KMS-11 (cell line): ENCODE measurements at regions not wholly inside any gene's neighbourhood (a gene's known extent, or its start where the extent isn't known, plus 50 kb on each side); places are given as distances from the start of the nearest gene placed in this dataset.

ENCODE experiments used
- H2AFZ ChIP-seq: fragments of 200-600 bp; sonication (generic); 2 replicates; pipeline ENCODE4 v1.6.1; 2016; ENCODE audit warnings: antibody characterized with exemption, mixed run types, low read depth
- H3K27ac ChIP-seq: fragments of 200-600 bp; sonication (generic); 2 replicates; pipeline ENCODE4 v1.6.1; 2016; ENCODE audit warnings: mild to moderate bottlenecking, mixed run types
- H3K27me3 ChIP-seq: fragments of 200-600 bp; sonication (generic); 2 replicates; pipeline ENCODE4 v1.6.1; 2017; ENCODE audit warnings: mild to moderate bottlenecking, low read depth, mixed run types, moderate library complexity; ENCODE audit not compliant: insufficient read depth
- H3K36me3 ChIP-seq: fragments of 200-600 bp; sonication (generic); 2 replicates; pipeline ENCODE4 v1.6.1; 2017; ENCODE audit warnings: mild to moderate bottlenecking, mixed run types; ENCODE audit not compliant: insufficient read depth
- H3K4me1 ChIP-seq: fragments of 200-600 bp; sonication (generic); 2 replicates; pipeline ENCODE4 v1.6.1; 2016; ENCODE audit warnings: mild to moderate bottlenecking, low read depth, mixed run types; ENCODE audit not compliant: poor library complexity, severe bottlenecking
- H3K4me2 ChIP-seq: fragments of 200-600 bp; sonication (generic); 2 replicates; pipeline ENCODE4 v1.7.0; 2016; ENCODE audit warnings: mild to moderate bottlenecking, mixed run types
- H3K4me3 ChIP-seq: fragments of 200-600 bp; sonication (generic); IDR thresholded peaks from 2 replicates; pipeline ENCODE4 v1.6.1; 2017; ENCODE audit warnings: low read depth, low read length, mixed read lengths; ENCODE audit not compliant: insufficient read depth
- H3K79me2 ChIP-seq: fragments of 200-600 bp; sonication (generic); 2 replicates; pipeline ENCODE4 v1.6.1; 2016; ENCODE audit warnings: low read depth, mixed run types; ENCODE audit not compliant: insufficient read depth
- H3K9ac ChIP-seq: fragments of 200-600 bp; sonication (generic); 2 replicates; pipeline ENCODE4 v1.6.1; 2016; ENCODE audit warnings: mild to moderate bottlenecking, mixed run types
- H4K20me1 ChIP-seq: fragments of 200-600 bp; sonication (generic); 2 replicates; pipeline ENCODE4 v1.6.1; 2016; ENCODE audit warnings: mild to moderate bottlenecking, mixed run types; ENCODE audit not compliant: insufficient read depth
- TF ChIP-seq, protein P1 (sequence below): fragments of 200-600 bp; sonication (generic); conservative IDR thresholded peaks from 2 replicates; pipeline ENCODE4 v1.6.1; 2017; ENCODE audit warnings: low read depth, mild to moderate bottlenecking, antibody characterized with exemption, low read length, moderate library complexity, mixed read lengths

DNA sequence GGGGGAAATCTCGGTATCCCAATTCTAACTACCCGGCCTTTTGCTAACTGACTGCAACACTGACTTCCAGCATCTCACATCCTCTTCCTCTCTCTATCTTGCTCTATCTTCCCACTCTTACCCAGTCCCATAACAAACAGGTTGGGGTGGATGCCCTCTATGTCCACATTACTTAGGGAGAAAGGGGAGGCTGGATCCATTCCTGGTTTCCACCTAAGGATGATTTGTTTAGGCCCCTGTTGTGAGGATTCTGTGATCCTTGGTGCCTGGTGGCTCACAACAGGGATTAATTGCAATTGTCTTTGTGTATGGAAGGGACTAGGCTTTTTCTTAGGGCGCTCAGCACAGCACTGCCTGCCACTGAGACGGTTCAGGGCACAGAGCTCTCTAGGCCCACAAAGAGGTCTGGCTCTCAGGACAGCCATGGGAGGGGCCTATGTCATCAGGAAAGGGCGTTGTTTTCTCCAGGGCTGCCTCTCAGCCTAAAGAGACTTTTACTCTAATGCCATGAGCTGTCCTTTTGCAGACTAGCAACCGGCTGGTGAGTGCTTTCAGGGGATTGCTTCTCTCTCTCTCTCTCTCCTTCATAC lies 612.1 kb upstream of the SALL1 start:
- TF ChIP-seq, protein P1, sequence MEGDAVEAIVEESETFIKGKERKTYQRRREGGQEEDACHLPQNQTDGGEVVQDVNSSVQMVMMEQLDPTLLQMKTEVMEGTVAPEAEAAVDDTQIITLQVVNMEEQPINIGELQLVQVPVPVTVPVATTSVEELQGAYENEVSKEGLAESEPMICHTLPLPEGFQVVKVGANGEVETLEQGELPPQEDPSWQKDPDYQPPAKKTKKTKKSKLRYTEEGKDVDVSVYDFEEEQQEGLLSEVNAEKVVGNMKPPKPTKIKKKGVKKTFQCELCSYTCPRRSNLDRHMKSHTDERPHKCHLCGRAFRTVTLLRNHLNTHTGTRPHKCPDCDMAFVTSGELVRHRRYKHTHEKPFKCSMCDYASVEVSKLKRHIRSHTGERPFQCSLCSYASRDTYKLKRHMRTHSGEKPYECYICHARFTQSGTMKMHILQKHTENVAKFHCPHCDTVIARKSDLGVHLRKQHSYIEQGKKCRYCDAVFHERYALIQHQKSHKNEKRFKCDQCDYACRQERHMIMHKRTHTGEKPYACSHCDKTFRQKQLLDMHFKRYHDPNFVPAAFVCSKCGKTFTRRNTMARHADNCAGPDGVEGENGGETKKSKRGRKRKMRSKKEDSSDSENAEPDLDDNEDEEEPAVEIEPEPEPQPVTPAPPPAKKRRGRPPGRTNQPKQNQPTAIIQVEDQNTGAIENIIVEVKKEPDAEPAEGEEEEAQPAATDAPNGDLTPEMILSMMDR = no peak
- no peaks in the 10 kb centered on the region for H3K79me2 ChIP-seq
- H3K4me2 ChIP-seq = no peak overlapping the region
- H3K9ac ChIP-seq = no peak overlapping the region
- H3K4me1 ChIP-seq = peaks cover 28% of the 10 kb centered on the region
- no peaks in the 10 kb centered on the region for H3K27me3 ChIP-seq
- H4K20me1 ChIP-seq = no peaks in the 10 kb centered on the region
- no peak overlapping the region for H3K27ac ChIP-seq
- H2AFZ ChIP-seq = no peak overlapping the region
- H3K36me3 ChIP-seq = no peaks in the 10 kb centered on the region
- no peak overlapping the region for H3K4me3 ChIP-seq

- H3K9ac ChIP-seq = no peak overlapping the region
- peaks cover 28% of the 10 kb centered on the region for H3K4me1 ChIP-seq
- 0 out of 2 replicates have a peak overlapping the region, but pooled peaks have one; percentile 25 for H3K4me2 ChIP-seq
These were observed 611.3 kb upstream of the SALL1 start for GRCh38 chr16:51762081-51762996.

GRCh38 chr16:51761001-51761400 lies 609.9 kb upstream of the SALL1 start:
- TF ChIP-seq, protein P1 = no peak
- H4K20me1 ChIP-seq = no peaks in the 10 kb centered on the region

More at GRCh38 chr16:51762081-51762996, 611.3 kb upstream of the SALL1 start:
- TF ChIP-seq, protein P1 = peak; percentile 83
- Histone ChIP-seq H2AFZ (peak overlapping the region; percentile 30), H3K4me3 (no peak overlapping the region), H3K79me2 (no peaks in the 10 kb centered on the region), H3K27me3 (no peaks in the 10 kb centered on the region), H4K20me1 (no peaks in the 10 kb centered on the region), H3K36me3 (no peaks in the 10 kb centered on the region), H3K27ac (no peak overlapping the region)

GRCh38 chr16:51759999-51760398 lies 608.9 kb upstream of the SALL1 start:
- H4K20me1 ChIP-seq = no peaks in the 10 kb centered on the region
- H3K9ac ChIP-seq = no peak overlapping the region
- no peak overlapping the region for H3K4me2 ChIP-seq
- H3K27me3 ChIP-seq = no peaks in the 10 kb centered on the region
- no peaks in the 10 kb centered on the region for H3K36me3 ChIP-seq
- no peak overlapping the region for H2AFZ ChIP-seq
- H3K79me2 ChIP-seq = no peaks in the 10 kb centered on the region
- H3K27ac ChIP-seq = no peak overlapping the region
- TF ChIP-seq, protein P1 = no peak
- H3K4me3 ChIP-seq = no peak overlapping the region
- peaks cover 31% of the 10 kb centered on the region for H3K4me1 ChIP-seq

More at GRCh38 chr16:51761001-51761400, 609.9 kb upstream of the SALL1 start:
- Histone ChIP-seq H3K4me2 (no peak overlapping the region), H3K27ac (no peak overlapping the region), H2AFZ (no peak overlapping the region), H3K4me3 (no peak overlapping the region), H3K4me1 (peaks cover 29% of the 10 kb centered on the region), H3K9ac (no peak overlapping the region), H3K36me3 (no peaks in the 10 kb centered on the region), H3K79me2 (no peaks in the 10 kb centered on the region), H3K27me3 (no peaks in the 10 kb centered on the region)
